GM12873 (cell line): ENCODE measurements at regions not wholly inside any gene's neighbourhood (a gene's known extent, or its start where the extent isn't known, plus 50 kb on each side); places are given as distances from the start of the nearest gene placed in this dataset.
A peak's percentile ranks its signal among the peaks of the same experiment; 100 is the strongest.

ENCODE experiments used
- TF ChIP-seq, protein P1 (sequence below): IDR thresholded peaks from 2 replicates; pipeline ENCODE4 v1.5.1; 2012; ENCODE audit warnings: low read depth, mild to moderate bottlenecking, moderate library complexity, low read length, control low read depth; ENCODE audit not compliant: insufficient read depth; ENCODE audit errors: missing control alignments

DNA sequence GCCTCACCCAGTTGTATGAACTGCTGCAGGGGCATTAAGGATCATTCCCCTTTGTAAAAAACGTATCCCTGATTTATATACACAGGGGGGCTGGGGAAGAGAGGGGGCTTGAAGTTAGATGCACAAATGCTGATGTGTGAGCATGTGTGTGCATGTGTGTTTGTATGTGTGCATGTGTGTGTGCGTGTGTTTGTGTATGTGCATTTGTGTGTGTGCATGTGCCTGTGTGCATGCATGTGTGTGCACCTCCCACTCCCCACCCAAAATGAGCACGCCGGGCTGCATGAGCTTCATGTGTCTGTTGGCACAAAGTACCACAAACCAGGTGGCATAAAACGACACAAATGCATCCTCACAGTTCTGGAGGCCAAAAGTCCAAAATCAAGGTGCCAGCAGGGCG is 1315.2 kb downstream of the TBC1D22A start:
- TF ChIP-seq, protein P1, sequence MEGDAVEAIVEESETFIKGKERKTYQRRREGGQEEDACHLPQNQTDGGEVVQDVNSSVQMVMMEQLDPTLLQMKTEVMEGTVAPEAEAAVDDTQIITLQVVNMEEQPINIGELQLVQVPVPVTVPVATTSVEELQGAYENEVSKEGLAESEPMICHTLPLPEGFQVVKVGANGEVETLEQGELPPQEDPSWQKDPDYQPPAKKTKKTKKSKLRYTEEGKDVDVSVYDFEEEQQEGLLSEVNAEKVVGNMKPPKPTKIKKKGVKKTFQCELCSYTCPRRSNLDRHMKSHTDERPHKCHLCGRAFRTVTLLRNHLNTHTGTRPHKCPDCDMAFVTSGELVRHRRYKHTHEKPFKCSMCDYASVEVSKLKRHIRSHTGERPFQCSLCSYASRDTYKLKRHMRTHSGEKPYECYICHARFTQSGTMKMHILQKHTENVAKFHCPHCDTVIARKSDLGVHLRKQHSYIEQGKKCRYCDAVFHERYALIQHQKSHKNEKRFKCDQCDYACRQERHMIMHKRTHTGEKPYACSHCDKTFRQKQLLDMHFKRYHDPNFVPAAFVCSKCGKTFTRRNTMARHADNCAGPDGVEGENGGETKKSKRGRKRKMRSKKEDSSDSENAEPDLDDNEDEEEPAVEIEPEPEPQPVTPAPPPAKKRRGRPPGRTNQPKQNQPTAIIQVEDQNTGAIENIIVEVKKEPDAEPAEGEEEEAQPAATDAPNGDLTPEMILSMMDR, result no peak

DNA sequence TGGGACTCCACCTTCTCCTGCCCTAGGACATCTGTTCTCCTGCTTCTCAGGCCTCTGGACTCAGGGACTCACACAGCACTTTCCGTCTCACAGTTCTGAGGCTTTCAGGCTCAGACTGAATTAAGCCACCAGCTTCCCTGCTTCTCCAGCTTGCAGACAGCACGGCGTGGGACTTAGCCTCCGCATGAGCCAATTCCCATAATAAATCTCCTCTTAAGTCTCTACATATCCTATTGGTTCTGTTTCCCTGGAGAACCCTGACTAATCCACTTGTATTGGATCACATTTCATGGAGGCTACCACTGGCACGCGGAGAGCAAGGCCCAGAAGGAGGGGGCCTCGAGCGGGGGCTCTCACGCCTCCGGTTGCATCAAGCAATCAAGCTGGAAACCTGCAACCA is 1313.6 kb downstream of the TBC1D22A start:
- TF ChIP-seq, protein P1, result no peak

DNA sequence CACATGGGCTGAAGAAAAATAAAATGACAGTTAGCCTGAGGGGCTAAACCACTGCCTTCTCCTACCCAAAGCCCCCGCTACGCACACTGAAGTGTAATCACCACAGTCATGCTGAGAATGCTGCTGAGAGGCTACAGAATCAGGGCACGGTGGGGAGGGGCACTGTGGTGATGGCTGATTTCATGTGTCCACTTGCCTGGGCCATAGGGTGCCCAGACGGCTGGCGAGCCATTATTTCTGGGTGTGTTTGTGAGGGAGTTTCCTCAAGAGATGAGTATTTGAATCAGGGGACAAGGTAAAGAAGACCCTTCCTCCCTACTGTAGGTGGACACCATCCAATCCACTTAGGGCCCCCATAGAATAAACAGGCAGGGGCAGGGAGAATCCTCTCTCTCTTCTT is 1313.2 kb downstream of the TBC1D22A start:
- TF ChIP-seq, protein P1, result no peak

DNA sequence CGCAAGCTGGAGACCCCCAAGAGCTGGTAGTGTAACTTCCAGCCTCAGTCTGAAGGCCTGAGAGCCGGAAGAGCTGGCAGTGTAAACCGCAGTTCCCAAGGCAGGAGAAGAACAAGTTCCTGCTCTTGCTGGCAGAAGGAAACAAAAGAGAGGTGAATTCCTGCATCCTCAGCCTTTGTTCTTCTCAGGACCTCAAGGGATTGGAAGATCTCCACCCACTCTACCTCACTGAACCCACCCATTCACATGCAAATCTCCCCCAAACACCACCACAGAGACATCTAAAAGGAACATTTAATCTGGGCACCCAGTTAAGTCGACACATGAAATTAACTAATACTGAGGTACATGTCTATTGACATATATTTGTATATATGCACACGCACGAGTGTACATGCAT is 1310.3 kb downstream of the TBC1D22A start:
- TF ChIP-seq, protein P1, result no peak

DNA sequence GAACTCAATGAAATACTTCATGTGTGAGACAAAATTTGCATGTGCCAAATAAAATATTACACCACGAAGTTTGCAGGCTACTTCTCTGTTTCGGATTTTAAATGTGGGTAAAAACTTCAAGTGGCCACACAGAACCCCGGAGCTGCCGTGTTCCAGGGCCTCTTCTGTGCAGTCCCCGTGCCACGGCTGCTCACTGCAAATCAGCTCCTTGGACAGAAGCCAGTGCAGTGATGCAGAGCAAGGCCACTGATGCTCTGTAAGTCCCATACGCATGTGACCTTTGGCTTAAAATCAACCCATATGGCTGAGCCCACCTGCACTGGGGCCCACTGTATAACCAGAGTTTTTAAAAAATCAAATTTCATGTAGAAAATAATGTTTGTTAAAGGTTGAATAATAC is 1309.4 kb downstream of the TBC1D22A start:
- TF ChIP-seq, protein P1, result no peak

DNA sequence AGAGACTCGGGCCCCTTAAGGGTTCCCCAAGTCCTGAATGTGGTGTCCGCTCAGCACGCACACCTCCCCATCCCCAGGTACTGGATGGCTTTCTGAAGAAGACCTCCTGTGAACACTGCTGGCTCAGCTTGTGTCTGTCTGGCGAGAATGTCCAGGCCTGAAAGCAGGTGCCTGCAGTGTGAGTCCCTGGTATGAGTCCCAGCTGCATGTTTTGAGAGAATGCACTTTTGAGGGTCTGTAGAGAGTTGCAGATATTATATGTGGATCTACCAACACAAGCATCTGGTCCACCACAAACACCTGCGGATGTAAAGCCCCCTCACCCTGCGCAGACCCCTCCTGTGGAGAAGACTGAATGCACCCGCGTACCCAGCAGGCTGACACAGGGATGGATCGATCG is 1308.9 kb downstream of the TBC1D22A start:
- TF ChIP-seq, protein P1, result no peak

DNA sequence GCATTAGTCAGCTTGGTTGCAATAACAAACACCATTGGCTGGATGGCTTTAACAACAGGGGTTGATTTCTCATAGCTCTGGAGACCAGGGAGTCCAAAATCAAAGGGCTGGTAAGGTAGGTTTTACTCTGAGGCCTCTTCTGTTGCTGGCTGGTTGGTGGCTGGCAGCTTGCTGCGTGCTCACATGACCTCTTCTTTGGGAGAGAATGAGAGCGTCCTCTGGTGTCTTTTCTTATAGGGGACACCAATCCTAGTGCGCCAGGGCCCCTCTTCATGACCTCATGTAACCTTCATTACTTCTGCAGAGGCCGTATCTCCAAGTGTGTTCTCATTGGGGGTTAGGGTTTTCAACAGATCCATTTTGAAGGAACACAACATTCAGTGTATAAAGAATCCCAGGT is 1308.3 kb downstream of the TBC1D22A start:
- TF ChIP-seq, protein P1, result peak; percentile 3

DNA sequence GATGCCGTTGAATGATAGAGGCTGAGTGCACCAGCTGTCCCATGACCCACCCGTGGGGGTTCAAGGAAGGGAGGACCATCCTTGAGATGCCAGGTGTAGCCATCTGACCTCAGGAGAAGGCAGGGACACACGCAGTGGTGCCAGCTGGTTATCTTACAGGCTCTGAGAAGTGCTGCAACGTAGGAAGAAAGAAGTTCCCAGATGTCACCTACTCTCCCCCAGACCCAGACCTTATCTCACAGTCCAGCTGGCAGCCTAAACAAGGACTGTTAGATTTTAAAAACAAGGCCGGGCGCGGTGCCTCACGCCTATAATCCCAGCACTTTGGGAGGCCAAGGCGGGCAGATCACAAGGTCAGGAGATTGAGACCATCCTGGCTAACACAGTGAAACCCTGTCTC is 1307.6 kb downstream of the TBC1D22A start:
- TF ChIP-seq, protein P1, result no peak
